Nephron progenitor cell (in vitro differentiated cells): ENCODE measurements at regions not wholly inside any gene's neighbourhood (a gene's known extent, or its start where the extent isn't known, plus 50 kb on each side); places are given as distances from the start of the nearest gene placed in this dataset.

Experiments
- DNase-seq: peaks from one replicate; pipeline ENCODE4 v3.0.0; 2021
- H3K27ac Mint-ChIP-seq: 2 replicates; pipeline ENCODE4 v1.8.0; 2021; ENCODE audit warnings: mild to moderate bottlenecking, moderate library complexity, mixed read lengths
- H3K27me3 Mint-ChIP-seq: 2 replicates; pipeline ENCODE4 v1.8.0; 2021; ENCODE audit warnings: mild to moderate bottlenecking, low read depth, mixed read lengths; ENCODE audit not compliant: poor library complexity
- H3K36me3 Mint-ChIP-seq: 2 replicates; pipeline ENCODE4 v1.8.0; 2021; ENCODE audit warnings: low read depth, mixed read lengths
- H3K4me1 Mint-ChIP-seq: 2 replicates; pipeline ENCODE4 v1.8.0; 2021; ENCODE audit warnings: mixed read lengths
- H3K4me3 Mint-ChIP-seq: 2 replicates; pipeline ENCODE4 v1.8.0; 2021; ENCODE audit warnings: mild to moderate bottlenecking, moderate library complexity, mixed read lengths
- H3K9me3 Mint-ChIP-seq: 2 replicates; pipeline ENCODE4 v1.8.0; 2021; ENCODE audit warnings: mild to moderate bottlenecking, moderate library complexity, mixed read lengths
- CTCF ChIP-seq: fragments of 200-600 bp; sonication (generic); IDR thresholded peaks from 2 replicates; pipeline ENCODE4 v1.5.0; 2021; ENCODE audit warnings: antibody characterized with exemption

- Mint-ChIP-seq H3K27me3 (peaks cover 3% of the 10 kb centered on the region), H3K9me3 (no peaks in the 10 kb centered on the region), H3K27ac (no peak overlapping the region), H3K4me1 (no peaks in the 10 kb centered on the region), H3K4me3 (no peak overlapping the region), H3K36me3 (no peaks in the 10 kb centered on the region)
- TF ChIP-seq CTCF: no peak
- DNase-seq: no peak
Measured at GRCh38 chr2:140063356-140063755, 1283.2 kb upstream of the NXPH2 start.

- Mint-ChIP-seq H3K4me1 (no peaks in the 10 kb centered on the region), H3K9me3 (no peaks in the 10 kb centered on the region), H3K36me3 (no peaks in the 10 kb centered on the region), H3K27me3 (no peaks in the 10 kb centered on the region), H3K27ac (no peak overlapping the region), H3K4me3 (no peak overlapping the region)
- DNase-seq: no peak
- no peak for TF ChIP-seq CTCF
Measured at GRCh38 chr2:140061240-140061639, 1281.0 kb upstream of the NXPH2 start.

- TF ChIP-seq CTCF: no peak
- Mint-ChIP-seq H3K9me3 (no peaks in the 10 kb centered on the region), H3K27me3 (no peaks in the 10 kb centered on the region), H3K27ac (no peak overlapping the region), H3K4me1 (no peaks in the 10 kb centered on the region), H3K36me3 (no peaks in the 10 kb centered on the region), H3K4me3 (no peak overlapping the region)
- no peak for DNase-seq
Measured at GRCh38 chr2:140057928-140058327, 1277.7 kb upstream of the NXPH2 start.

- Mint-ChIP-seq H3K36me3 (no peaks in the 10 kb centered on the region), H3K27me3 (no peaks in the 10 kb centered on the region), H3K4me3 (no peak overlapping the region), H3K27ac (no peak overlapping the region), H3K9me3 (peaks cover 14% of the 10 kb centered on the region), H3K4me1 (peaks cover 5% of the 10 kb centered on the region)
- no peak for TF ChIP-seq CTCF
- no peak for DNase-seq
Measured at GRCh38 chr2:140041811-140042210, 1261.6 kb upstream of the NXPH2 start.

DNA sequence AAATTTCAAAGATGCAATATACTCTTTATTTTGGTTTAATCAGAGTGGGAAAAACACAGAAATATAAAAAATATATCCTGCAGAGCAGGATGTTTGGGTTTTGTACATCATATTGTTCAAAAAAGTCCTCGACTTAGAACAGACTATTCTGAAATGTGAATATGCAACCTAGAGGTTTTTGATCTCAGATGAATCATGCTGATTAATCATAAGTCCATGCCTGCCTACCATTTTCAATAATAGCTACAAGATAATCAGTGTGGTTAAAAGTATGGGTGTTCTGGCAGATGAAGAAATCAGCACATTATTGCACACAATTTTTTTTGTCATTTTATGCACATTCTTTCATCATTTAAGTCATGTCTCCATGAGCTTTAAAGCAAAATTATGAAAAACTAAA lies 1261.0 kb upstream of the NXPH2 start:
- H3K27me3 Mint-ChIP-seq: no peaks in the 10 kb centered on the region
- no peak for DNase-seq
- H3K9me3 Mint-ChIP-seq: peaks cover 14% of the 10 kb centered on the region
- no peak overlapping the region for H3K4me3 Mint-ChIP-seq
- no peak overlapping the region for H3K27ac Mint-ChIP-seq
- peaks cover 5% of the 10 kb centered on the region for H3K4me1 Mint-ChIP-seq
- no peak for TF ChIP-seq CTCF
- H3K36me3 Mint-ChIP-seq: no peaks in the 10 kb centered on the region

DNA sequence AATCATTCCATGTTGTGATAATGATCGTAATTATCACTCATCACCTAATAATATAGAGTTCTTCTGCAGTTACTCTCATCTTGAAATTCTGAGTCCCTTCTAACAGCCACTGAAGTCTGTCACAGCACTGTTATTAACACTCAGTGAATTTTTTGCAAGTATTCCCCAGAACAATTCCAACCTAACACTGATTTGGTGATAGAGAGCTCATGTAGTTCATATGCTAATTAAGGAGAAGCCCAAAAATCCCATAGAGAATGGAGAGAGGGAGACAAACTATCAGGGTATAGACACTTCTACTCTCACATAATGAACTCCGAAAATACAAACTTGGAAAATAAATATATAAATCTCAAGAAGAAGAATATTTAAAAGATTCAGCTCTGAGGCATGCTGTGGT lies 1253.4 kb upstream of the NXPH2 start:
- Mint-ChIP-seq H3K9me3 (peaks cover 6% of the 10 kb centered on the region), H3K4me3 (no peak overlapping the region), H3K27ac (no peak overlapping the region), H3K36me3 (no peaks in the 10 kb centered on the region), H3K27me3 (peaks cover 3% of the 10 kb centered on the region), H3K4me1 (no peaks in the 10 kb centered on the region)
- DNase-seq: no peak
- TF ChIP-seq CTCF: no peak
